ENCODE measurements at regions not wholly inside any gene's neighbourhood (a gene's known extent, or its start where the extent isn't known, plus 50 kb on each side); places are given as distances from the start of the nearest gene placed in this dataset.

GRCh38 chr7:46972205-46972604, 609.7 kb downstream of the TNS3 start:
- no peak for TF ChIP-seq POLR2A (IDR thresholded peaks at IDR 0.05; ENCODE audit: low read depth, low read length)
- FAIRE-seq, result no peak
- DNase-seq (ENCODE audit: insufficient read length, low spot score), result no peak

- FAIRE-seq, result no peak
- no peak for DNase-seq (ENCODE audit: insufficient read length, low spot score)
- TF ChIP-seq PAX5 (IDR thresholded peaks at IDR 0.05; ENCODE audit: insufficient read depth, low read length, severe bottlenecking) (no peak), SPI1 (IDR thresholded peaks at IDR 0.05; ENCODE audit: low read depth, low read length) (no peak)
Observed at GRCh38 chr7:46970476-46970875, 611.4 kb downstream of the TNS3 start.

GRCh38 chr7:46970131-46970430, 611.8 kb downstream of the TNS3 start:
- TF ChIP-seq POLR2A (IDR thresholded peaks at IDR 0.05; ENCODE audit: low read depth, low read length), result no peak
- no peak for TF ChIP-seq POU2F2 (IDR thresholded peaks at IDR 0.05; ENCODE audit: low read depth, low read length)
- TF ChIP-seq PAX5 (IDR thresholded peaks at IDR 0.05; ENCODE audit: insufficient read depth, low read length, severe bottlenecking), result no peak
- no peak for TF ChIP-seq POLR2AphosphoS5 (IDR thresholded peaks at IDR 0.05; ENCODE audit: low read depth, low read length)
- no peak for TF ChIP-seq SPI1 (IDR thresholded peaks at IDR 0.05; ENCODE audit: low read depth, low read length)
- no peak for TF ChIP-seq TAF1 (IDR thresholded peaks at IDR 0.05; ENCODE audit: low read depth, low read length)
- FAIRE-seq, result no peak
- no peak for DNase-seq (ENCODE audit: insufficient read length, low spot score)

- TF ChIP-seq POU2F2 (IDR thresholded peaks at IDR 0.05; ENCODE audit: low read depth, low read length), result no peak
- no peak for TF ChIP-seq TAF1 (IDR thresholded peaks at IDR 0.05; ENCODE audit: low read depth, low read length)
- no peak for TF ChIP-seq SPI1 (IDR thresholded peaks at IDR 0.05; ENCODE audit: low read depth, low read length)
- TF ChIP-seq POLR2A (IDR thresholded peaks at IDR 0.05; ENCODE audit: low read depth, low read length), result no peak
- DNase-seq (ENCODE audit: insufficient read length, low spot score), result no peak
- no peak for FAIRE-seq
Observed at GRCh38 chr7:46969303-46970130, 612.4 kb downstream of the TNS3 start.

DNA sequence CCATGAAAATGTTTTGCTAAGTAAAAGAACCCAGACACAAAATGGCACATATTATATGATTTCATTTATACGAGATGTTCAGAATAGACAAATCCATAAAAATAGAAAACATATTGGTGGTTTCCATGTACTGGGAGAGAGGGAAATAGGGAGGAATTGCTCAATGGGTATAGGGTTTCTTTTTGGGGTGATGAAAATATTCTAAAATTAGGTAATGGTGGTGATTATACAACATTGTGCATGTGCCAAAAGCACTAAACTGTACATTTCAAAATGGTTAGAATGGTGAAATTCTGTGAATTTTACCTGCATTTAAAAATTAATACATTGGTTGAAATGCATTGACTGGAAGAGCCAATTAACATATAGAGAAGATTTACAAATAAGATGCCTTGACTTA, 613.9 kb downstream of the TNS3 start:
- DNase-seq (ENCODE audit: insufficient read length, low spot score) (no peak), FAIRE-seq (no peak)
- TF ChIP-seq PAX5 (IDR thresholded peaks at IDR 0.05; ENCODE audit: insufficient read depth, low read length, severe bottlenecking) (no peak), TAF1 (IDR thresholded peaks at IDR 0.05; ENCODE audit: low read depth, low read length) (no peak), POLR2AphosphoS5 (IDR thresholded peaks at IDR 0.05; ENCODE audit: low read depth, low read length) (no peak), SPI1 (IDR thresholded peaks at IDR 0.05; ENCODE audit: low read depth, low read length) (no peak), POU2F2 (IDR thresholded peaks at IDR 0.05; ENCODE audit: low read depth, low read length) (no peak), POLR2A (IDR thresholded peaks at IDR 0.05; ENCODE audit: low read depth, low read length) (no peak)

DNA sequence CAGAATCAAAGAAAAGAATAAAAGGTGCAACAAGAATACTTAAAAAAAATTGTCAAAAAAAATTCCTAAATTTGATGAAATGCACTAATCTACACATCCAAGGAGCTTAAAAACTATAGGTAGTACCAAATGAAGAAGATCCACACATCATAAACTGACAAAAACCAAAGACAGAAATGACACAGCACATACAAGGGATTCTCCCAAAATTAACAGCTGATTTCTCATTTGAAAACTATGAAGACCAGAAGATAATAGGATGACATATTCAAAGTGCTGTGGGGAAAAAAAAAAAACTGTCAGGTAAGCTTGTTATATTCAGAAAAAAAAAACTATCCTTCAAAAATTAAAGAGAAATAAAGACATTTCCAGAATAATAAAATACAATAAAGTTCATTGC, 618.2 kb downstream of the TNS3 start:
- FAIRE-seq (no peak), DNase-seq (ENCODE audit: insufficient read length, low spot score) (no peak)
- TF ChIP-seq PAX5 (IDR thresholded peaks at IDR 0.05; ENCODE audit: insufficient read depth, low read length, severe bottlenecking), result no peak

GRCh38 chr7:46960970-46961369, 620.9 kb downstream of the TNS3 start:
- no peak for FAIRE-seq
- no peak for TF ChIP-seq PAX5 (IDR thresholded peaks at IDR 0.05; ENCODE audit: insufficient read depth, low read length, severe bottlenecking)
- no peak for TF ChIP-seq SPI1 (IDR thresholded peaks at IDR 0.05; ENCODE audit: low read depth, low read length)
- no peak for TF ChIP-seq TAF1 (IDR thresholded peaks at IDR 0.05; ENCODE audit: low read depth, low read length)
- no peak for DNase-seq (ENCODE audit: insufficient read length, low spot score)

DNA sequence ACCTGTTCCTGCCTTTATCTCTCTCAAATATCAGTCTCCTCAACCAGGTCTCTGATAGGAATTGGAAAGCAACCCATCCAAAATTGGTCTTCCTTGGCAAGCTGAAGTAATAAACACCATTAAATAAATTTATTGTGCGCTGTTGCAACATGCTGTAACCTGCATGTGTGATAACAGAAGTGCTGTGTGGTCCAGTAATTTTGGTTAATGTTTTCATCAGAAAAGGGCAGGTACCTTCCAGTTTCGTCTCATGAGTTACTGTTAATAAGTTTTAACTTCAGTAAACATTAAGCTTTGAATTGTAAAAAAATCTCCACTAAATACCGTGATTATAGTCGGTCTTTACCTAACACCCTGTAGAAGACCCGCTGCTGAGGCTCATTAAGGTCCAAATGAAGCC, 624.7 kb downstream of the TNS3 start:
- TF ChIP-seq PAX5 (IDR thresholded peaks at IDR 0.05; ENCODE audit: insufficient read depth, low read length, severe bottlenecking) (no peak), SPI1 (IDR thresholded peaks at IDR 0.05; ENCODE audit: low read depth, low read length) (no peak), POLR2AphosphoS5 (IDR thresholded peaks at IDR 0.05; ENCODE audit: low read depth, low read length) (no peak), POU2F2 (IDR thresholded peaks at IDR 0.05; ENCODE audit: low read depth, low read length) (no peak), POLR2A (IDR thresholded peaks at IDR 0.05; ENCODE audit: low read depth, low read length) (no peak), TAF1 (IDR thresholded peaks at IDR 0.05; ENCODE audit: low read depth, low read length) (no peak)
- FAIRE-seq, result no peak
- DNase-seq (ENCODE audit: insufficient read length, low spot score), result no peak

GRCh38 chr7:46955531-46955930, 626.4 kb downstream of the TNS3 start:
- DNase-seq (ENCODE audit: insufficient read length, low spot score) (no peak), FAIRE-seq (no peak)
- no peak for TF ChIP-seq TAF1 (IDR thresholded peaks at IDR 0.05; ENCODE audit: low read depth, low read length)
- no peak for TF ChIP-seq POLR2A (IDR thresholded peaks at IDR 0.05; ENCODE audit: low read depth, low read length)

GRCh38 chr7:46954181-46954580, 627.7 kb downstream of the TNS3 start:
- TF ChIP-seq POLR2A (IDR thresholded peaks at IDR 0.05; ENCODE audit: low read depth, low read length) (no peak), PAX5 (IDR thresholded peaks at IDR 0.05; ENCODE audit: insufficient read depth, low read length, severe bottlenecking) (no peak), TAF1 (IDR thresholded peaks at IDR 0.05; ENCODE audit: low read depth, low read length) (no peak), SPI1 (IDR thresholded peaks at IDR 0.05; ENCODE audit: low read depth, low read length) (no peak), POLR2AphosphoS5 (IDR thresholded peaks at IDR 0.05; ENCODE audit: low read depth, low read length) (no peak), POU2F2 (IDR thresholded peaks at IDR 0.05; ENCODE audit: low read depth, low read length) (no peak)
- no peak for FAIRE-seq

DNA sequence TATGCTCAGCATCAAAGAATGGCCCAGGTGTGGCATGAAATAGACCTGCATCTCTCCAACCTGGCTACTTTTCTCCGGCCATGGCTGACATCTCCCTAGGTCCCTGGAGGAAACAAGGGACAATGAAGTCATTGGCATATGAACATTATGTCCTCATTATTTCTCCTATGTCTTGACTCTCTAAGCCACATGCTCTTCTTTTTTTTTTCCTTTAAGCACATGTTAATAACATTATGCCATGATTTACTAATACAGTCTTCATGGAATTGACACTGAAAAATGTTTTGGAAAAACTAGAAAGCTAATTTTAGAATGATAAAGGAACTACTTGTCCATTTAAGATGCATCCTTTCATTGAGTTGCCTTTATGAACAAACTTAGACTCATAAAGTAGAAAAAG, 628.9 kb downstream of the TNS3 start:
- FAIRE-seq (no peak), DNase-seq (ENCODE audit: insufficient read length, low spot score) (no peak)
- TF ChIP-seq POU2F2 (IDR thresholded peaks at IDR 0.05; ENCODE audit: low read depth, low read length) (no peak), POLR2A (IDR thresholded peaks at IDR 0.05; ENCODE audit: low read depth, low read length) (no peak), PAX5 (IDR thresholded peaks at IDR 0.05; ENCODE audit: insufficient read depth, low read length, severe bottlenecking) (no peak), POLR2AphosphoS5 (IDR thresholded peaks at IDR 0.05; ENCODE audit: low read depth, low read length) (no peak), SPI1 (IDR thresholded peaks at IDR 0.05; ENCODE audit: low read depth, low read length) (no peak), TAF1 (IDR thresholded peaks at IDR 0.05; ENCODE audit: low read depth, low read length) (no peak)

More at GRCh38 chr7:46954181-46954580, 627.7 kb downstream of the TNS3 start:
- no peak for DNase-seq (ENCODE audit: insufficient read length, low spot score)
